ENCODE measurements at regions not wholly inside any gene's neighbourhood (a gene's known extent, or its start where the extent isn't known, plus 50 kb on each side); places are given as distances from the start of the nearest gene placed in this dataset.

DNA sequence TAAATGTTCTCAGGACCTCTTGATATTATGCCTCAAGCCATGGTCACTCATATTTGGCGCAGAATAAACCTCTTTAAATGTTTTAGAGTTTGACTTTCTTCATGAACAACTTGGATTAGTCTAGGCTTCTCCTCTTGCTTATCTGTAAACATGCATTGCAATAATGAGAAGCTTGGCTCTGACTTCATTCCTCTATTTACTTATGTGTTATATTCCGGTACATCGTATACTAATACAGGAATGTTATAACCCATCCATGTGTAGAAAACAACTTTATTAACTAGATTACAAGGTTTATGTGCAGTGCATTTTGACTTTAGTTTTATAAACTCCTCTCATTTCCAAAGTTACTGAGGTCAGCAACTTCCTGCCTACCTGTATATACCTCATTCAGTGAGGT is 944.3 kb upstream of the GHITM start:
- BruUV-seq (replicated peaks), result no TSS peak
- ChIA-PET POLR2A (ENCODE audit: unreplicated experiment) (no interaction called here), CTCF (no interaction called here)
- no peak overlapping the region for H3K4me3 ChIP-seq
- no peaks in the 10 kb centered on the region for H3K9me3 ChIP-seq (ENCODE audit: insufficient read depth, low read depth)
- DNase-seq, result no peak
- no peaks in the 10 kb centered on the region for H3K9me2 ChIP-seq (ENCODE audit: insufficient read depth)
- H3F3A ChIP-seq (ENCODE audit: insufficient read depth, low read depth), result no peaks in the 10 kb centered on the region
- no peaks in the 10 kb centered on the region for H3K36me3 ChIP-seq (ENCODE audit: low read depth)
- TF ChIP-seq, protein P1, sequence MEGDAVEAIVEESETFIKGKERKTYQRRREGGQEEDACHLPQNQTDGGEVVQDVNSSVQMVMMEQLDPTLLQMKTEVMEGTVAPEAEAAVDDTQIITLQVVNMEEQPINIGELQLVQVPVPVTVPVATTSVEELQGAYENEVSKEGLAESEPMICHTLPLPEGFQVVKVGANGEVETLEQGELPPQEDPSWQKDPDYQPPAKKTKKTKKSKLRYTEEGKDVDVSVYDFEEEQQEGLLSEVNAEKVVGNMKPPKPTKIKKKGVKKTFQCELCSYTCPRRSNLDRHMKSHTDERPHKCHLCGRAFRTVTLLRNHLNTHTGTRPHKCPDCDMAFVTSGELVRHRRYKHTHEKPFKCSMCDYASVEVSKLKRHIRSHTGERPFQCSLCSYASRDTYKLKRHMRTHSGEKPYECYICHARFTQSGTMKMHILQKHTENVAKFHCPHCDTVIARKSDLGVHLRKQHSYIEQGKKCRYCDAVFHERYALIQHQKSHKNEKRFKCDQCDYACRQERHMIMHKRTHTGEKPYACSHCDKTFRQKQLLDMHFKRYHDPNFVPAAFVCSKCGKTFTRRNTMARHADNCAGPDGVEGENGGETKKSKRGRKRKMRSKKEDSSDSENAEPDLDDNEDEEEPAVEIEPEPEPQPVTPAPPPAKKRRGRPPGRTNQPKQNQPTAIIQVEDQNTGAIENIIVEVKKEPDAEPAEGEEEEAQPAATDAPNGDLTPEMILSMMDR (conservative IDR thresholded peaks at IDR 0.05), result no peak
- TF ChIP-seq EZH2 (IDR thresholded peaks at IDR 0.05; ENCODE audit: low read depth), result no peak
- no peak overlapping the region for H2AFZ ChIP-seq
- H3K27me3 ChIP-seq (ENCODE audit: insufficient read depth, low read depth), result 0 out of 2 replicates have a peak, but pooled peaks cover 10% of the 10 kb centered on the region
- no peaks in the 10 kb centered on the region for H3K79me2 ChIP-seq (ENCODE audit: low read depth)
- H4K20me1 ChIP-seq (ENCODE audit: insufficient read depth), result no peaks in the 10 kb centered on the region; the same call in 1 of the 2 replicates
- no peak overlapping the region for H3K27ac ChIP-seq
- intact Hi-C loops (cut with micrococcal nuclease; ENCODE audit: unreplicated experiment), result no loop called here
- H3K4me2 ChIP-seq, result no peak overlapping the region
- H3K4me1 ChIP-seq (replicated peaks; ENCODE audit: insufficient read depth), result no peaks in the 10 kb centered on the region

DNA sequence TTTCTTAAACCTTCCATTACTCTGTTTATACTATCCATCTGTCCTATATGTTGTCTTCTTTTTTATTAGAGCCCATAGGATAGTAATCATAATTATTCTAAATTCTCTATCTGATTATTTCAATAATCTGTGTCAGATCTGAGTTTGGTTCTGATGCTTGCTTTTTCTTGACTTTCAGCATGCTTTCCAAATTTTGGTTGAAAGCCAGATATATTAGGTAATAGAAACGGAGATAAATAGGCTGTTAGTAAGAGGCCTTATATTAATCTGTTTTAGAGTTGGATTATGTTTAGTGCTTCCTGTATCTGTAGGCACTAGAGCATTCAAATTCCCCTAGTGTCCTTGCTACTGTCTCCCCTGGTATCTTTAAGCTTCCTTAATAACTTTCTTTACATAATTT is 939.9 kb upstream of the GHITM start:
- H3K9me2 ChIP-seq (ENCODE audit: insufficient read depth), result peaks cover 4% of the 10 kb centered on the region; the same call in 1 of the 2 replicates
- no TSS peak for BruUV-seq (replicated peaks)
- intact Hi-C loops (cut with micrococcal nuclease; ENCODE audit: unreplicated experiment), result no loop called here
- H3K4me2 ChIP-seq, result no peak overlapping the region
- H3F3A ChIP-seq (ENCODE audit: insufficient read depth, low read depth), result no peaks in the 10 kb centered on the region
- no peaks in the 10 kb centered on the region for H3K27me3 ChIP-seq (ENCODE audit: insufficient read depth, low read depth)
- H4K20me1 ChIP-seq (ENCODE audit: insufficient read depth), result no peaks in the 10 kb centered on the region
- TF ChIP-seq, protein P1 (conservative IDR thresholded peaks at IDR 0.05), result no peak
- no peak for TF ChIP-seq EZH2 (IDR thresholded peaks at IDR 0.05; ENCODE audit: low read depth)
- H3K4me3 ChIP-seq, result no peak overlapping the region
- no peak overlapping the region for H3K27ac ChIP-seq
- H3K79me2 ChIP-seq (ENCODE audit: low read depth), result no peaks in the 10 kb centered on the region
- ChIA-PET POLR2A (ENCODE audit: unreplicated experiment) (no interaction called here), CTCF (no interaction called here)
- DNase-seq, result no peak
- no peaks in the 10 kb centered on the region for H3K4me1 ChIP-seq (replicated peaks; ENCODE audit: insufficient read depth)
- H3K9me3 ChIP-seq (ENCODE audit: insufficient read depth, low read depth), result no peaks in the 10 kb centered on the region
- H2AFZ ChIP-seq, result no peak overlapping the region
- H3K36me3 ChIP-seq (ENCODE audit: low read depth), result no peaks in the 10 kb centered on the region

DNA sequence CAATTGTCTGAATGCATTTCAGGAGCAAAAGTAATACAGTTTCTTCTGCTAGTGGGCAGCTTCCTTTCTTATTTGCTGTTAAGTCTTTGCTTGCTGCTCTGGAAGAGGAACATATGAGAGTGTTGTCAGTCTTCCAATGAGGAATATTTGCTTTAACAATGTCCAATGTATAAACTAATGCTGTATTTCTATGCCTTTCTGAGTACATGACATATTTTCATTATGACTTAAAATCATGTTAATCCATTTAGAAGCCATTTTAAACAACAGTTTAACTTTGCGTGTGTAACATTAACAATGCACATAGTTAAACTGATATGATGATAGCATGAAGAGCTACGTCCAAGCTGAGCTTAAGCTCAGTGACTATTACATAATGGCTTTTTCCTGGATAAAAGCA is 933.4 kb upstream of the GHITM start:
- no peaks in the 10 kb centered on the region for H3K79me2 ChIP-seq (ENCODE audit: low read depth)
- H3K4me2 ChIP-seq, result no peak overlapping the region
- CTCF ChIA-PET, result no interaction called here
- POLR2A ChIA-PET (ENCODE audit: unreplicated experiment), result no interaction called here
- H3K4me3 ChIP-seq, result no peak overlapping the region
- no peaks in the 10 kb centered on the region for H3K27me3 ChIP-seq (ENCODE audit: insufficient read depth, low read depth)
- H4K20me1 ChIP-seq (ENCODE audit: insufficient read depth), result no peaks in the 10 kb centered on the region
- no peak for DNase-seq
- no peaks in the 10 kb centered on the region for H3K9me3 ChIP-seq (ENCODE audit: insufficient read depth, low read depth)
- intact Hi-C loops (cut with micrococcal nuclease; ENCODE audit: unreplicated experiment), result no loop called here
- TF ChIP-seq, protein P1 (conservative IDR thresholded peaks at IDR 0.05), result no peak
- no peak for TF ChIP-seq EZH2 (IDR thresholded peaks at IDR 0.05; ENCODE audit: low read depth)
- H3K4me1 ChIP-seq (replicated peaks; ENCODE audit: insufficient read depth), result no peaks in the 10 kb centered on the region
- BruUV-seq (replicated peaks), result no TSS peak
- no peak overlapping the region for H3K27ac ChIP-seq
- peaks cover 4% of the 10 kb centered on the region; the same call in 1 of the 2 replicates for H3K9me2 ChIP-seq (ENCODE audit: insufficient read depth)
- no peaks in the 10 kb centered on the region for H3K36me3 ChIP-seq (ENCODE audit: low read depth)
- no peak overlapping the region for H2AFZ ChIP-seq
- H3F3A ChIP-seq (ENCODE audit: insufficient read depth, low read depth), result no peaks in the 10 kb centered on the region
